ENCODE measurements at regions not wholly inside any gene's neighbourhood (a gene's known extent, or its start where the extent isn't known, plus 50 kb on each side); places are given as distances from the start of the nearest gene placed in this dataset.

DNA sequence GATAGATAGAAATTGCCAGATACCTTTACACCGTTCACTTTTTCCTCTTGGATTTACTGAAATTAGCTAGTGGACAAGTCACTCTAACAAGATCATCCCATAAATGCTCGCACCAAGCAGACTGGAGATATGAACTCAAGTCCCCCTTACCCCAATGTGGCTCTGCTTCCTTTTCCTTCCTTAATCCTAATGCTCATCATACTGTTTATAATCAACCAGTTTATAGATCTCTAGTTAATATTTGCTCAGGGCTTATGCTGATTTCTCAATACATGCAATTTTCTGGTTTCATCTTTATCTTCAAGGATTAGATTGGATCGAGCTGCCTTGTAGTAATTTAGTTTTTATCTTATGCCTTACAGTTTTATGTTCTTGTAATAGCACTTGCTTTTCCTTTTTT is 318.3 kb upstream of the KLHL29 start:
- TF ChIP-seq TAF1 (IDR thresholded peaks at IDR 0.05; ENCODE audit: borderline replicate concordance, insufficient read depth, low read length), result no peak
- TF ChIP-seq POLR2AphosphoS5 (IDR thresholded peaks at IDR 0.05; ENCODE audit: low read depth, low read length), result no peak
- TF ChIP-seq SIN3A (IDR thresholded peaks at IDR 0.05; ENCODE audit: borderline replicate concordance, insufficient read depth, low read length), result no peak
- TF ChIP-seq FOXP2 (optimal IDR thresholded peaks at IDR 0.05; ENCODE audit: borderline replicate concordance, extremely low read depth, extremely low read length, insufficient read depth), result no peak
- TF ChIP-seq, protein P1, sequence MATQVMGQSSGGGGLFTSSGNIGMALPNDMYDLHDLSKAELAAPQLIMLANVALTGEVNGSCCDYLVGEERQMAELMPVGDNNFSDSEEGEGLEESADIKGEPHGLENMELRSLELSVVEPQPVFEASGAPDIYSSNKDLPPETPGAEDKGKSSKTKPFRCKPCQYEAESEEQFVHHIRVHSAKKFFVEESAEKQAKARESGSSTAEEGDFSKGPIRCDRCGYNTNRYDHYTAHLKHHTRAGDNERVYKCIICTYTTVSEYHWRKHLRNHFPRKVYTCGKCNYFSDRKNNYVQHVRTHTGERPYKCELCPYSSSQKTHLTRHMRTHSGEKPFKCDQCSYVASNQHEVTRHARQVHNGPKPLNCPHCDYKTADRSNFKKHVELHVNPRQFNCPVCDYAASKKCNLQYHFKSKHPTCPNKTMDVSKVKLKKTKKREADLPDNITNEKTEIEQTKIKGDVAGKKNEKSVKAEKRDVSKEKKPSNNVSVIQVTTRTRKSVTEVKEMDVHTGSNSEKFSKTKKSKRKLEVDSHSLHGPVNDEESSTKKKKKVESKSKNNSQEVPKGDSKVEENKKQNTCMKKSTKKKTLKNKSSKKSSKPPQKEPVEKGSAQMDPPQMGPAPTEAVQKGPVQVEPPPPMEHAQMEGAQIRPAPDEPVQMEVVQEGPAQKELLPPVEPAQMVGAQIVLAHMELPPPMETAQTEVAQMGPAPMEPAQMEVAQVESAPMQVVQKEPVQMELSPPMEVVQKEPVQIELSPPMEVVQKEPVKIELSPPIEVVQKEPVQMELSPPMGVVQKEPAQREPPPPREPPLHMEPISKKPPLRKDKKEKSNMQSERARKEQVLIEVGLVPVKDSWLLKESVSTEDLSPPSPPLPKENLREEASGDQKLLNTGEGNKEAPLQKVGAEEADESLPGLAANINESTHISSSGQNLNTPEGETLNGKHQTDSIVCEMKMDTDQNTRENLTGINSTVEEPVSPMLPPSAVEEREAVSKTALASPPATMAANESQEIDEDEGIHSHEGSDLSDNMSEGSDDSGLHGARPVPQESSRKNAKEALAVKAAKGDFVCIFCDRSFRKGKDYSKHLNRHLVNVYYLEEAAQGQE (IDR thresholded peaks at IDR 0.05; ENCODE audit: insufficient read depth in 1 of 2, low read depth in 2 of 2, low read length in 2 of 2), result no peak

Data from PFSK-1 (cell line).